ENCODE measurements at regions not wholly inside any gene's neighbourhood (a gene's known extent, or its start where the extent isn't known, plus 50 kb on each side); places are given as distances from the start of the nearest gene placed in this dataset.

DNA sequence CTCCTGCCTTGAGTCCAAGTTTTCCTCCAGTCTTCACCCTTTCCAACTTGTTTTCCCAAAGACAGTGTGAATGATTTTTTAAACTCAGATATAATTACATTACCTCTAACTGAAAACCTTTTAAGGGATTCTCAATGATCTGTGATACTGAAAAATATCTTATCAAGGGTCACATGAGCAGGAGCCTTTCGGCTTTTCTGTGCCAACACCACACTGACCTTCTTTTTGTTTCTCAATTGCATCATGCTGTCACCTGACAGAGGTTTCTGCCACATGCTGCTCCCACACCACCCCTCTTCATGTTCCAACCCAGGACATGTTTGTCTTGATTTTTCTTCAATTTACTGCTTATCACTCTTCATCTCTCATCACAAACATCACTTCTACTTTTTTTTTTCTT is 820.0 kb downstream of the PRELID2 start:
- no peak for TF ChIP-seq EZH2 (IDR thresholded peaks at IDR 0.05; ENCODE audit: borderline replicate concordance, low read depth, low read length, severe bottlenecking)
- TF ChIP-seq, protein P1, sequence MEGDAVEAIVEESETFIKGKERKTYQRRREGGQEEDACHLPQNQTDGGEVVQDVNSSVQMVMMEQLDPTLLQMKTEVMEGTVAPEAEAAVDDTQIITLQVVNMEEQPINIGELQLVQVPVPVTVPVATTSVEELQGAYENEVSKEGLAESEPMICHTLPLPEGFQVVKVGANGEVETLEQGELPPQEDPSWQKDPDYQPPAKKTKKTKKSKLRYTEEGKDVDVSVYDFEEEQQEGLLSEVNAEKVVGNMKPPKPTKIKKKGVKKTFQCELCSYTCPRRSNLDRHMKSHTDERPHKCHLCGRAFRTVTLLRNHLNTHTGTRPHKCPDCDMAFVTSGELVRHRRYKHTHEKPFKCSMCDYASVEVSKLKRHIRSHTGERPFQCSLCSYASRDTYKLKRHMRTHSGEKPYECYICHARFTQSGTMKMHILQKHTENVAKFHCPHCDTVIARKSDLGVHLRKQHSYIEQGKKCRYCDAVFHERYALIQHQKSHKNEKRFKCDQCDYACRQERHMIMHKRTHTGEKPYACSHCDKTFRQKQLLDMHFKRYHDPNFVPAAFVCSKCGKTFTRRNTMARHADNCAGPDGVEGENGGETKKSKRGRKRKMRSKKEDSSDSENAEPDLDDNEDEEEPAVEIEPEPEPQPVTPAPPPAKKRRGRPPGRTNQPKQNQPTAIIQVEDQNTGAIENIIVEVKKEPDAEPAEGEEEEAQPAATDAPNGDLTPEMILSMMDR (IDR thresholded peaks at IDR 0.05; ENCODE audit: borderline replicate concordance, extremely low read depth, low read length, poor library complexity, severe bottlenecking), result no peak
